ENCODE measurements at regions not wholly inside any gene's neighbourhood (a gene's known extent, or its start where the extent isn't known, plus 50 kb on each side); places are given as distances from the start of the nearest gene placed in this dataset.

- no peak for DNase-seq (ENCODE audit: extremely low spot score, unreplicated experiment)
- Mint-ChIP-seq H3K4me3 (ENCODE audit: unreplicated experiment) (no peak overlapping the region), H3K9me3 (ENCODE audit: unreplicated experiment) (no peaks in the 10 kb centered on the region), H3K27ac (ENCODE audit: unreplicated experiment) (no peak overlapping the region), H3K27me3 (ENCODE audit: unreplicated experiment) (peaks cover 15% of the 10 kb centered on the region), H3K4me1 (ENCODE audit: unreplicated experiment) (no peaks in the 10 kb centered on the region), H3K36me3 (ENCODE audit: unreplicated experiment) (no peaks in the 10 kb centered on the region)
- no peak for TF ChIP-seq CTCF (IDR thresholded peaks at IDR 0.05)
These were observed 288.0 kb downstream of the MAF start for GRCh38 chr16:79312502-79312901.

GRCh38 chr16:79310710-79311109 is 289.8 kb downstream of the MAF start:
- Mint-ChIP-seq H3K4me1 (ENCODE audit: unreplicated experiment) (no peaks in the 10 kb centered on the region), H3K4me3 (ENCODE audit: unreplicated experiment) (no peak overlapping the region), H3K27me3 (ENCODE audit: unreplicated experiment) (peaks cover 15% of the 10 kb centered on the region), H3K27ac (ENCODE audit: unreplicated experiment) (no peak overlapping the region), H3K36me3 (ENCODE audit: unreplicated experiment) (no peaks in the 10 kb centered on the region), H3K9me3 (ENCODE audit: unreplicated experiment) (no peaks in the 10 kb centered on the region)
- TF ChIP-seq CTCF (IDR thresholded peaks at IDR 0.05) = no peak
- DNase-seq (ENCODE audit: extremely low spot score, unreplicated experiment) = no peak

GRCh38 chr16:79309606-79310005 is 290.9 kb downstream of the MAF start:
- Mint-ChIP-seq H3K9me3 (ENCODE audit: unreplicated experiment) (no peaks in the 10 kb centered on the region), H3K4me1 (ENCODE audit: unreplicated experiment) (no peaks in the 10 kb centered on the region), H3K27me3 (ENCODE audit: unreplicated experiment) (peaks cover 15% of the 10 kb centered on the region), H3K27ac (ENCODE audit: unreplicated experiment) (no peak overlapping the region), H3K36me3 (ENCODE audit: unreplicated experiment) (no peaks in the 10 kb centered on the region), H3K4me3 (ENCODE audit: unreplicated experiment) (no peak overlapping the region)
- no peak for TF ChIP-seq CTCF (IDR thresholded peaks at IDR 0.05)
- DNase-seq (ENCODE audit: extremely low spot score, unreplicated experiment) = no peak

- Mint-ChIP-seq H3K27ac (ENCODE audit: unreplicated experiment) (no peak overlapping the region), H3K4me3 (ENCODE audit: unreplicated experiment) (no peak overlapping the region), H3K27me3 (ENCODE audit: unreplicated experiment) (peaks cover 17% of the 10 kb centered on the region), H3K4me1 (ENCODE audit: unreplicated experiment) (peaks cover 3% of the 10 kb centered on the region), H3K9me3 (ENCODE audit: unreplicated experiment) (no peaks in the 10 kb centered on the region), H3K36me3 (ENCODE audit: unreplicated experiment) (no peaks in the 10 kb centered on the region)
- no peak for DNase-seq (ENCODE audit: extremely low spot score, unreplicated experiment)
- no peak for TF ChIP-seq CTCF (IDR thresholded peaks at IDR 0.05)
These were observed 293.3 kb downstream of the MAF start for GRCh38 chr16:79307214-79307613.

- no peak for TF ChIP-seq CTCF (IDR thresholded peaks at IDR 0.05)
- H3K9me3 Mint-ChIP-seq (ENCODE audit: unreplicated experiment) = no peaks in the 10 kb centered on the region
- peaks cover 3% of the 10 kb centered on the region for H3K4me1 Mint-ChIP-seq (ENCODE audit: unreplicated experiment)
- no peak overlapping the region for H3K27ac Mint-ChIP-seq (ENCODE audit: unreplicated experiment)
- no peaks in the 10 kb centered on the region for H3K36me3 Mint-ChIP-seq (ENCODE audit: unreplicated experiment)
- H3K4me3 Mint-ChIP-seq (ENCODE audit: unreplicated experiment) = no peak overlapping the region
- peaks cover 21% of the 10 kb centered on the region for H3K27me3 Mint-ChIP-seq (ENCODE audit: unreplicated experiment)
- no peak for DNase-seq (ENCODE audit: extremely low spot score, unreplicated experiment)
These were observed 295.5 kb downstream of the MAF start for GRCh38 chr16:79305074-79305473.

Data from osteocyte (in vitro differentiated cells).